HG03025 (cell line): ENCODE measurements at regions not wholly inside any gene's neighbourhood (a gene's known extent, or its start where the extent isn't known, plus 50 kb on each side); places are given as distances from the start of the nearest gene placed in this dataset.
A peak's percentile ranks its signal among the peaks of the same experiment; 100 is the strongest.

Experiments
- ATAC-seq: cut with Tn5 transposase; IDR thresholded peaks from one replicate; pipeline ENCODE4 v1.9.1; 2021; ENCODE audit warnings: mild to moderate bottlenecking, moderate library complexity; ENCODE audit not compliant: unreplicated experiment, low FRiP score

- no peak for ATAC-seq
Observed at GRCh38 chr3:44070841-44071546, 170.7 kb upstream of the TOPAZ1 start.

GRCh38 chr3:44072601-44073540, 168.8 kb upstream of the TOPAZ1 start:
- ATAC-seq = no peak

DNA sequence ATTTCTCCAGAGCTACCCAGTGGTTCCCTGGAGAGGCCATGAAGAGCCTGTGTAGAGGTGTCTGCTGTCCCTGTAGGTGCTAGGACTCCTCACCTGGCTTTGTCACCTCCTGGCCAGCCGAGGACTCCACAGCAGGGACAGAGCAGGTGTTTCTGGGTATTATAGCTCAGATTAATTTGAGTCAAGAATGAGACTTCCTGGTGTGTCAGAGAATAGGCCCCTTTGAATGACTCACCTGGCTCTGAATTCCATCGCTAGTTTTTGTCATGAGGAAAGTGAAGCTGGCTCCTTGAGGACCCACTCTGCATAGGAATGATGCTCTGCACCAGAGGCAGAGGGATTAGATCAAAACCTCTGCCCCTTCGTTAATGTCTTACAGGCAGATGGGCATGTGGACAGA, 167.5 kb upstream of the TOPAZ1 start:
- no peak for ATAC-seq

- ATAC-seq = no peak
Observed at GRCh38 chr3:44076221-44076829, 165.4 kb upstream of the TOPAZ1 start.

GRCh38 chr3:44077267-44077666, 164.4 kb upstream of the TOPAZ1 start:
- ATAC-seq = no peak

DNA sequence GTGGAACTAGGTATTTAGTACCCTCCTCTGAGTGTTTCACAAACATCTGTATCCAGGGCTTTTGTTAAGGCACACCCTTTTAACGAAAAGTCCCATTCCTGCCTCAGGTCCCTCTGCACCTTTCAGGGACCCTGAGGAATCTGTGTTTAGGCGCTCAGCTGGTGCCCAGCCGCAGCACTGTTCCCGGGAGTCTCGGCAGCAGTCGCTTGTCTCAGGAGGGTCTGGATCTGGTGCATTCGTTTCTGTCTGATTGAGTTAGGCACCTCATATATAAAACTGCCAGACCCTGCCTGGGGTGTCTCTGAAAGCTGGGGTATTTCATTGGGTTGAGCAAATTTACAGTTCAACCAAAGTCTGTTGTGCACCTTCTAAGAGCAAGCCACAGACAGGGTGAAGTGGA, 162.8 kb upstream of the TOPAZ1 start:
- no peak for ATAC-seq

- ATAC-seq = no peak
Observed at GRCh38 chr3:44079916-44080315, 161.8 kb upstream of the TOPAZ1 start.

DNA sequence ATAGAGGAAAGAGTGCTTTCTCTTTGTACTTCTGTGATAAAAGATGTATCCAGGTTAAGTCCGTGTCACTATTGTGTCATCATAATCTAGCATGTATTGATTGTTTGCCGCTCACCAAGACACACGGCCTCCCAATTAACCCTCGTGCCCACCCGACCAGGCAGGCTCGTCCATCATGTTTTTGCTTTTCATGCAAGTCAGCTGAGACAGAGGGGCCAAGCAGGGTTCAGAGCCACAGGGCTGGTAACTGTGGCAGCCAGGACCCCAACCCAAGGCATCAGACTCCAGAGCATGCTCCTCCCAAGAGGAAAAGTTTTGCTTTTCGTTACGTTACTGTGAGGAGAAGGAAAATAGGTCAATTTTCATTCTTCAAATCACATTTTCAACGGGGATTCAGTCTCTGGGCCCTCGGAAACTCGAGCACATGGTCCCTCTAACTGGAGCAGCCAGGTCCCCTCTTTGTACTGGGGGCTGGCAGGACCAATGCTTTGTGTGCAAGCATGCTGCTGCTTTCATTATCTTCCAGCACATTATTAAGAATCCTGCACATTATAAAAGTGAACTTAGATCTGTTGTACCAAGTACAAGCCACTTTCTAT, 161.1 kb upstream of the TOPAZ1 start:
- no peak for ATAC-seq

- no peak for ATAC-seq
Observed at GRCh38 chr3:44090036-44090435, 151.7 kb upstream of the TOPAZ1 start.

- no peak for ATAC-seq
Observed at GRCh38 chr3:44092497-44092896, 149.2 kb upstream of the TOPAZ1 start.

GRCh38 chr3:44093531-44093930, 148.2 kb upstream of the TOPAZ1 start:
- ATAC-seq = no peak

- ATAC-seq = no peak
Observed at GRCh38 chr3:44098656-44099415, 142.8 kb upstream of the TOPAZ1 start.

DNA sequence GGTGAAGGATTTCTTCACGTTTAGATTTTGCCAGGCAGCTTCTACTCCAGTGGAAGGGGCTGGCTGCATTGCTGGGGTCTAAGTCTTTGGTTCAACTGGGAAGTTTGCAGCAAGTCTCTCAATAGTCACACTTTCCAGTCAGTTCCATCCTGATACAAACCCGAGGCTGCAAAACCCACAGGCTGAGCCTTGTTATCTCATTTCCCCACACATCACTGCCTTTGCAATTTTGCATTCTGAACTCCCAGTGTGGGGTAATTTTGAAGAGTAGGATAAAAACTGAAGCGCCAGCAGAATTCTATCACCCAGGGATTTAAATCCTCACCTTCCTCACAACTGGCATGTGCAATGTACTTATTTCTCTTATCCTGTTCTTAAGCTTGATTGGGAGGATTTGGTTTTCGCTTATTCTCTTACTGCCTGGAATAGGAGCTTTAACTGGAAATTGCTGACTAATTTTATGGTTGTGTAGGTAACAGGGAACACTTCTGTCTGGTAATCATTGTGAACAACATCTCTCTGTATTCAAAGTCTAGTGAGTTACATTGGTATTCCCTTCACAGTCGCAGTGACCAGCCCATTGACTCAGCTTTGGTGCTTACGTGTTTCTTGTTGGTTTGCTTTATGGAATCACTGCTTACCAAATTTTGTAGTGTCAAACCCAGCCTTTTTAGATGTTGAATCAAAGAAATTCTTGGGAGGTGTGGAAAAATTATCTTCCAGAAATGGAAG, 142.0 kb upstream of the TOPAZ1 start:
- no peak for ATAC-seq

GRCh38 chr3:44100298-44100695, 141.4 kb upstream of the TOPAZ1 start:
- ATAC-seq = no peak

- no peak for ATAC-seq
Observed at GRCh38 chr3:44104043-44104442, 137.6 kb upstream of the TOPAZ1 start.

GRCh38 chr3:44104668-44105321, 136.9 kb upstream of the TOPAZ1 start:
- peak; percentile 73 for ATAC-seq

DNA sequence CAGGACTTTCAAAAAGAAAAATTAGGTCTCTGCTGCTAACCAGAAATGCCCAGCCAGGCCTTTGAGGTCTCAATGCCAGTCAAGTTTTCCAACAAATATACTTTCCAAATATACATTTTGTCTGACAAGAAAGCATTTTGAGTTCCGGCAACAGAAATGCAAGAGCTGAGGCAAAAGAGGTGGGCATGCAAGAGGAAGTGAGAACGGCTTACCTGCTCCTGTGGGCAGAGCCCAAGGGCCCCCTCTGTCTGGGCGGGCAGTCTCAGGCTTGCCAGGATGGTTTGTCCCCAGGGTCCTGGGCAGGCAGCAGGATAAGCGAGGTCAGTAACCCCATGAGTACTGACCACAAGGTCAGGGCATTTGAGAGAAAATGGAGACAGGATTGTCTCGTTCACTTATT, 136.1 kb upstream of the TOPAZ1 start:
- no peak for ATAC-seq

DNA sequence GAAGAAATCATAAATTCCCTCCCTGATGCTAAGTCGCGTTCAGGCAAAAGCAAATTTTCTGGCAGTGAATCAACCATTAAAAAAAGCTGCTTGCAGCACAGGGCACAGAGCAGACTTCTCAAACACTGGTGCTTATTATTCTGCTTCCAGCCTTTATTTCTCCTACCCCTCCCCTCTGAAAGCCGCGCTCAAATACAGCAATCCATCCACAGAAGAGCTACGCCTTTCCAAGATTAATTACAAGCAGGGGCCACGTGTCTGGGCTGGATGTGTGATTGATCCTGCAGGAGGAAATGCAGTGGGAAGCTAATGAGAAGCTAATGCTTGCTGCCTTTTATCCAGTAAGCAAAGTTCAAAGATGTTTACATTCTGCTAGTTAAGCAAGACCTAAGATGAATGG, 134.9 kb upstream of the TOPAZ1 start:
- ATAC-seq = no peak

- no peak for ATAC-seq
Observed at GRCh38 chr3:44108481-44108880, 133.2 kb upstream of the TOPAZ1 start.
